H9 (cell line): ENCODE measurements at regions not wholly inside any gene's neighbourhood (a gene's known extent, or its start where the extent isn't known, plus 50 kb on each side); places are given as distances from the start of the nearest gene placed in this dataset.

Source experiments
- DNase-seq: peaks from one replicate; pipeline ENCODE4 v3.0.0-alpha.2; 2017
- H2AFZ ChIP-seq: one replicate; pipeline ENCODE4 v1.6.1; 2013; ENCODE audit warnings: mild to moderate bottlenecking, low read length, control low read depth, moderate library complexity
- H2AK5ac ChIP-seq: 2 replicates; pipeline ENCODE4 v1.6.1; 2013; ENCODE audit warnings: low read length, control low read depth, mixed read lengths; ENCODE audit not compliant: insufficient read length
- H2BK120ac ChIP-seq: one replicate; pipeline ENCODE4 v1.6.1; 2013; ENCODE audit warnings: low read depth, mild to moderate bottlenecking, low read length, control low read depth, inconsistent platforms; ENCODE audit not compliant: poor library complexity, severe bottlenecking
- H2BK12ac ChIP-seq: 2 replicates; pipeline ENCODE4 v1.6.1; 2013; ENCODE audit warnings: low read length, control low read depth, mixed read lengths, low read depth; ENCODE audit not compliant: insufficient read length
- H2BK15ac ChIP-seq: 2 replicates; pipeline ENCODE4 v1.6.1; 2013; ENCODE audit warnings: low read depth, low read length, control low read depth
- H2BK20ac ChIP-seq: one replicate; pipeline ENCODE4 v1.6.1; 2013; ENCODE audit warnings: low read depth, mild to moderate bottlenecking, low read length, control low read depth, inconsistent platforms; ENCODE audit not compliant: poor library complexity, severe bottlenecking
- H2BK5ac ChIP-seq: 2 replicates; pipeline ENCODE4 v1.6.1; 2013; ENCODE audit warnings: low read length, control low read depth, mixed read lengths; ENCODE audit not compliant: insufficient read length
- H3K14ac ChIP-seq: 2 replicates; pipeline ENCODE4 v1.6.1; 2013; ENCODE audit warnings: low read length, control low read depth; ENCODE audit not compliant: insufficient read depth
- H3K18ac ChIP-seq: 2 replicates; pipeline ENCODE4 v1.6.1; 2013; ENCODE audit warnings: low read depth, mild to moderate bottlenecking, mixed read lengths, low read length, control low read depth; ENCODE audit not compliant: insufficient read length
- H3K23ac ChIP-seq: 2 replicates; pipeline ENCODE4 v1.6.1; 2013; ENCODE audit warnings: low read length, control low read depth, mixed read lengths, low read depth; ENCODE audit not compliant: insufficient read length
- H3K23me2 ChIP-seq: 2 replicates; pipeline ENCODE4 v1.6.1; 2013; ENCODE audit warnings: low read depth, mild to moderate bottlenecking, mixed read lengths, low read length, control low read depth; ENCODE audit not compliant: insufficient read length, poor library complexity, severe bottlenecking
- H3K27ac ChIP-seq: 2 replicates; pipeline ENCODE4 v1.5.1; 2013; ENCODE audit warnings: low read length, control low read depth, mixed read lengths, low read depth; ENCODE audit not compliant: insufficient read length
- H3K27me3 ChIP-seq: 2 replicates; pipeline ENCODE4 v1.6.1; 2013; ENCODE audit warnings: low read length, control low read depth, inconsistent platforms; ENCODE audit not compliant: insufficient read depth
- H3K4ac ChIP-seq: 2 replicates; pipeline ENCODE4 v1.6.1; 2013; ENCODE audit warnings: low read depth, mild to moderate bottlenecking, control low read depth, inconsistent platforms, low read length, moderate library complexity
- H3K4me1 ChIP-seq: 2 replicates; pipeline ENCODE4 v1.6.1; 2013; ENCODE audit warnings: low read length, control low read depth, inconsistent platforms; ENCODE audit not compliant: insufficient read depth
- H3K4me2 ChIP-seq: 2 replicates; pipeline ENCODE4 v1.6.1; 2013; ENCODE audit warnings: low read length, control low read depth, mixed read lengths; ENCODE audit not compliant: insufficient read length, insufficient read depth
- H3K56ac ChIP-seq: 2 replicates; pipeline ENCODE4 v1.6.1; 2013; ENCODE audit warnings: low read depth, mild to moderate bottlenecking, mixed read lengths, low read length, control low read depth; ENCODE audit not compliant: insufficient read length
- H3K79me1 ChIP-seq: 2 replicates; pipeline ENCODE4 v1.6.1; 2013; ENCODE audit warnings: low read depth, mild to moderate bottlenecking, moderate library complexity, low read length, control low read depth, inconsistent platforms; ENCODE audit not compliant: insufficient read depth, poor library complexity, severe bottlenecking
- H3K79me2 ChIP-seq: 2 replicates; pipeline ENCODE4 v1.6.1; 2013; ENCODE audit warnings: low read length, control low read depth, inconsistent platforms; ENCODE audit not compliant: insufficient read depth
- H3K9ac ChIP-seq: 2 replicates; pipeline ENCODE4 v1.6.1; 2013; ENCODE audit warnings: low read length, control low read depth, mixed read lengths; ENCODE audit not compliant: insufficient read length; ENCODE audit errors: extremely low read depth
- H3K9me3 ChIP-seq: one replicate; pipeline ENCODE4 v1.6.1; 2013; ENCODE audit warnings: low read depth, low read length, inconsistent platforms; ENCODE audit not compliant: control insufficient read depth
- H3T11ph ChIP-seq: one replicate; pipeline ENCODE4 v1.6.1; 2013; ENCODE audit warnings: mild to moderate bottlenecking, low read length, control low read depth, inconsistent platforms
- H4K20me1 ChIP-seq: one replicate; pipeline ENCODE4 v1.6.1; 2013; ENCODE audit not compliant: control insufficient read depth, insufficient read length, insufficient read depth
- H4K5ac ChIP-seq: 2 replicates; pipeline ENCODE4 v1.6.1; 2013; ENCODE audit warnings: low read depth, mild to moderate bottlenecking, mixed read lengths, low read length, control low read depth; ENCODE audit not compliant: insufficient read length
- H4K8ac ChIP-seq: replicated peaks from 2 replicates; pipeline ENCODE4 v1.6.1; 2013; ENCODE audit warnings: low read length, control low read depth, mixed read lengths, low read depth; ENCODE audit not compliant: insufficient read length
- H4K91ac ChIP-seq: 2 replicates; pipeline ENCODE4 v1.6.1; 2013; ENCODE audit warnings: low read depth, mild to moderate bottlenecking, moderate library complexity, mixed read lengths, low read length, control low read depth; ENCODE audit not compliant: insufficient read length
- H3K27ac Mint-ChIP-seq, 3 experiments: 2 replicates in 2 of 3; 3 replicates in 1 of 3; pipeline ENCODE4 v1.8.0; 2020 to 2021; ENCODE audit warnings: mixed read lengths in 3 of 3, mild to moderate bottlenecking in 1 of 3, moderate library complexity in 1 of 3
- H3K27me3 Mint-ChIP-seq: 2 replicates; pipeline ENCODE4 v1.8.0; 2021; ENCODE audit warnings: low read depth, mild to moderate bottlenecking, moderate library complexity, mixed read lengths
- H3K36me3 Mint-ChIP-seq, 3 experiments: 2 replicates in 2 of 3; 3 replicates in 1 of 3; pipeline ENCODE4 v1.8.0; 2020 to 2021; ENCODE audit warnings: low read depth in 3 of 3, mixed read lengths in 3 of 3; ENCODE audit not compliant: insufficient read depth in 1 of 3
- H3K4me1 Mint-ChIP-seq, 2 experiments: 2 replicates each; pipeline ENCODE4 v1.8.0; 2020; ENCODE audit warnings: mixed read lengths in 2 of 2
- H3K4me3 Mint-ChIP-seq, 2 experiments: 2 replicates in 1 of 2; 3 replicates in 1 of 2; pipeline ENCODE4 v1.8.0; 2020 to 2021; ENCODE audit warnings: mild to moderate bottlenecking in 2 of 2, mixed read lengths in 2 of 2, moderate library complexity in 1 of 2
- H3K9me3 Mint-ChIP-seq, 2 experiments: 2 replicates in 1 of 2; 3 replicates in 1 of 2; pipeline ENCODE4 v1.8.0; 2020; ENCODE audit warnings: mild to moderate bottlenecking in 2 of 2, mixed read lengths in 2 of 2, moderate library complexity in 1 of 2
- WGBS: extraction: QIAGEN DNeasy Blood & Tissue Kit; methylation state at CpG from one replicate; pipeline ENCODE4 v1.1.7; 2013; ENCODE audit warnings: missing lambda C conversion rate, low lambda C conversion rate, mixed read lengths; ENCODE audit not compliant: insufficient read length; ENCODE audit errors: extremely low coverage; 5-methylcytosine and 5-hydroxymethylcytosine counted together
- TF ChIP-seq, protein P1 (sequence below): fragments of 200-600 bp; sonication (generic); conservative IDR thresholded peaks from 3 replicates; pipeline ENCODE4 v1.8.0; 2021; ENCODE audit warnings: antibody characterized with exemption, mild to moderate bottlenecking

DNA sequence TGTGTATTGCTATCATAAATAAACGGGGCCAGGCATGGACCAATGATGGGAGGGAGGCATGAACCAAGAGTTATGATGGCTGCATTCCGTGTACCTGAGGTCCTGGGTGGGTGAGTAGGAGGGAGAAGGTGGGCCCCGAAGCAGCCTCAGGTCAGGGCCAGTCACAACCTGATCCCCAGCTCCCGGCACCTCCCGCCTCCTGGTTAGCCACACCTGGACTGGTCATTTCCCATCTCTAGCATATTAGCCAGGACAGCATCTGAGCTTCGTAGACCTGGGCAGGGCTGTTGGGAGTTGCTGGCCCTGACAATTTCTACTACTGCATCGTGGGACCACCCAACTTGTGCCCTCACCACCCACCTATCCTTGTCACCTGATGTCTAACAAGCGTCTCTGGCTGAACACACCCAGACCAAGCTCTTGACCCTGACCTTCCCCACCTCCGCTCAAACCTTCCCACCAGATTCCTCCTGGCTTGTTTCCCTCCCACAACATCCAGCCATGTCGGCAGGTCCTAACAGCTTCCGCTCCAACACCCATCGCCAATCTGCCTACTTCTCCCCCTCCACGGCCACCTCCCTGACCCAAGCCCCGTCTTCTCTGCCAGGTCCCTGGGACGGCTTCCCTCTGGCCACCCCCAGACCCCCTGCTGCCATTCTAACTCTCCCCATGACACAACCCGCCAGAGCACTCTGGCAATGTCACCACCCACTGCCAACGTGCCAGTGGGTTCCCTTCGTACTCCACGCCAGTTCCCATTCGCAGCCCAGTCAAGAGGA, 133.8 kb upstream of the IQSEC1 start:
- Histone ChIP-seq H2BK20ac (no peak overlapping the region), H2BK5ac (no peak overlapping the region), H3K4me1 (no peaks in the 10 kb centered on the region), H3T11ph (no peak overlapping the region), H3K9ac (no peak overlapping the region), H3K23me2 (no peaks in the 10 kb centered on the region), H3K18ac (no peak overlapping the region), H2BK12ac (no peak overlapping the region), H3K27ac (no peak overlapping the region), H3K56ac (no peak overlapping the region), H3K4me2 (no peak overlapping the region), H3K9me3 (no peaks in the 10 kb centered on the region), H4K20me1 (no peaks in the 10 kb centered on the region), H3K79me1 (no peaks in the 10 kb centered on the region), H2BK120ac (no peak overlapping the region), H4K8ac (no peak overlapping the region), H3K27me3 (no peaks in the 10 kb centered on the region), H3K4ac (no peak overlapping the region), H2BK15ac (no peak overlapping the region), H3K79me2 (no peaks in the 10 kb centered on the region), H3K23ac (no peak overlapping the region), H4K5ac (no peak overlapping the region), H2AK5ac (no peak overlapping the region), H4K91ac (no peak overlapping the region), H3K14ac (no peak overlapping the region), H2AFZ (no peak overlapping the region)
- Mint-ChIP-seq H3K36me3 (no peaks in the 10 kb centered on the region), H3K4me1 (peaks cover 4 to 7% of the 10 kb centered on the region in 2 experiments; a peak in 2 of 4 replicates), H3K27me3 (peaks cover 5% of the 10 kb centered on the region), H3K27ac (no peak overlapping the region; a peak in 1 of 7 replicates), H3K9me3 (no peaks in the 10 kb centered on the region), H3K4me3 (no peak overlapping the region)
- WGBS: no CpG with 5 or more reads among the region's 20 CpGs
- no peak for DNase-seq
- TF ChIP-seq, protein P1, sequence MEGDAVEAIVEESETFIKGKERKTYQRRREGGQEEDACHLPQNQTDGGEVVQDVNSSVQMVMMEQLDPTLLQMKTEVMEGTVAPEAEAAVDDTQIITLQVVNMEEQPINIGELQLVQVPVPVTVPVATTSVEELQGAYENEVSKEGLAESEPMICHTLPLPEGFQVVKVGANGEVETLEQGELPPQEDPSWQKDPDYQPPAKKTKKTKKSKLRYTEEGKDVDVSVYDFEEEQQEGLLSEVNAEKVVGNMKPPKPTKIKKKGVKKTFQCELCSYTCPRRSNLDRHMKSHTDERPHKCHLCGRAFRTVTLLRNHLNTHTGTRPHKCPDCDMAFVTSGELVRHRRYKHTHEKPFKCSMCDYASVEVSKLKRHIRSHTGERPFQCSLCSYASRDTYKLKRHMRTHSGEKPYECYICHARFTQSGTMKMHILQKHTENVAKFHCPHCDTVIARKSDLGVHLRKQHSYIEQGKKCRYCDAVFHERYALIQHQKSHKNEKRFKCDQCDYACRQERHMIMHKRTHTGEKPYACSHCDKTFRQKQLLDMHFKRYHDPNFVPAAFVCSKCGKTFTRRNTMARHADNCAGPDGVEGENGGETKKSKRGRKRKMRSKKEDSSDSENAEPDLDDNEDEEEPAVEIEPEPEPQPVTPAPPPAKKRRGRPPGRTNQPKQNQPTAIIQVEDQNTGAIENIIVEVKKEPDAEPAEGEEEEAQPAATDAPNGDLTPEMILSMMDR: no peak
